ENCODE measurements at regions not wholly inside any gene's neighbourhood (a gene's known extent, or its start where the extent isn't known, plus 50 kb on each side); places are given as distances from the start of the nearest gene placed in this dataset.

DNA sequence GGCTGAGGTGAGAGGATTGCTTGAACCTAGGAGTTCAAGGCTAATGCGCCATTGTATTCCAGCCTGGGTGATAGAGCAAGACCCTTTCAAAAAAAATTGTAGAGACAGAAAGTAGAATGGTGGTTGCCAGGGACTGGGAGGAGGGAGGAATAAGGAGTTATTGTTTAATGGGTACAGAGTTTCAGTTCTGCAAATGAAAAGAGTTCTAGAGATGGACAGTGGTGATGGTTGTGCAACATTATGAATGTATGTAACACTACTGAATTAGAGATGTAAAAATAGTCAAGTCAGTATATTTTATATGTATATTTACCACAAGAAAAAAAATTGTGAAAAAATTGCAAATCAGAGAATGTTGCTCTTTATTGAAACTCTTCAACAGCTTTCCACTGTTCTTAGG lies 266.5 kb upstream of the NPY start:
- TF ChIP-seq POLR2A (IDR thresholded peaks at IDR 0.05; ENCODE audit: low read length) (no peak), GATA1 (IDR thresholded peaks at IDR 0.05; ENCODE audit: low read depth, low read length) (no peak)
